Skin epidermis (tissue), 12 donors: ENCODE measurements at regions not wholly inside any gene's neighbourhood (a gene's known extent, or its start where the extent isn't known, plus 50 kb on each side); places are given as distances from the start of the nearest gene placed in this dataset.

Experiments used
- H3K27ac ChIP-seq, 21 experiments: fragments of 200-600 bp; sonication (generic) in 11 of 21; one replicate each; pipeline ENCODE4 v1.5.0; 2020; ENCODE audit warnings: mild to moderate bottlenecking in 3 of 21, inconsistent platforms in 2 of 21, moderate library complexity in 2 of 21
- H3K4me3 ChIP-seq, 7 experiments: fragments of 200-600 bp; sonication (generic) in 2 of 7; one replicate each; pipeline ENCODE4 v1.5.0; 2020; ENCODE audit warnings: inconsistent platforms in 2 of 7, mild to moderate bottlenecking in 2 of 7, moderate library complexity in 1 of 7

- no peak overlapping the region for H3K27ac ChIP-seq
- H3K4me3 ChIP-seq: no peak overlapping the region
Observed at GRCh38 chr5:106376522-106376921, 1294.2 kb downstream of the EFNA5 start.

- Histone ChIP-seq H3K27ac (no peak overlapping the region), H3K4me3 (no peak overlapping the region)
Observed at GRCh38 chr5:106374956-106375355, 1295.8 kb downstream of the EFNA5 start.

- no peak overlapping the region for H3K4me3 ChIP-seq
Observed at GRCh38 chr5:106368021-106368420, 1302.7 kb downstream of the EFNA5 start.

GRCh38 chr5:106367281-106367680 is 1303.5 kb downstream of the EFNA5 start:
- no peak overlapping the region for H3K4me3 ChIP-seq
- H3K27ac ChIP-seq: no peak overlapping the region

More at GRCh38 chr5:106368021-106368420, 1302.7 kb downstream of the EFNA5 start:
- no peak overlapping the region for H3K27ac ChIP-seq

- H3K27ac ChIP-seq: no peak overlapping the region
- H3K4me3 ChIP-seq: no peak overlapping the region
Observed at GRCh38 chr5:106363578-106363977, 1307.2 kb downstream of the EFNA5 start.

GRCh38 chr5:106361905-106362304 is 1308.8 kb downstream of the EFNA5 start:
- Histone ChIP-seq H3K4me3 (no peak overlapping the region), H3K27ac (no peak overlapping the region)

- H3K27ac ChIP-seq: no peak overlapping the region
- no peak overlapping the region for H3K4me3 ChIP-seq
Observed at GRCh38 chr5:106331415-106331814, 1339.3 kb downstream of the EFNA5 start.

GRCh38 chr5:106324356-106324755 is 1346.4 kb downstream of the EFNA5 start:
- Histone ChIP-seq H3K4me3 (no peak overlapping the region), H3K27ac (no peak overlapping the region)

GRCh38 chr5:106321242-106321641 is 1349.5 kb downstream of the EFNA5 start:
- no peak overlapping the region for H3K4me3 ChIP-seq
- no peak overlapping the region for H3K27ac ChIP-seq

- no peak overlapping the region for H3K4me3 ChIP-seq
- no peak overlapping the region for H3K27ac ChIP-seq
Observed at GRCh38 chr5:106314221-106314824, 1356.4 kb downstream of the EFNA5 start.

GRCh38 chr5:106312360-106312759 is 1358.4 kb downstream of the EFNA5 start:
- Histone ChIP-seq H3K4me3 (no peak overlapping the region), H3K27ac (no peak overlapping the region)

GRCh38 chr5:106311230-106311915 is 1359.4 kb downstream of the EFNA5 start:
- H3K27ac ChIP-seq: no peak overlapping the region

GRCh38 chr5:106307265-106307664 is 1363.5 kb downstream of the EFNA5 start:
- Histone ChIP-seq H3K4me3 (no peak overlapping the region), H3K27ac (no peak overlapping the region)

More at GRCh38 chr5:106311230-106311915, 1359.4 kb downstream of the EFNA5 start:
- no peak overlapping the region for H3K4me3 ChIP-seq

GRCh38 chr5:106306313-106307028 is 1364.3 kb downstream of the EFNA5 start:
- no peak overlapping the region for H3K27ac ChIP-seq
- H3K4me3 ChIP-seq: no peak overlapping the region

- Histone ChIP-seq H3K27ac (no peak overlapping the region), H3K4me3 (no peak overlapping the region)
Observed at GRCh38 chr5:106303911-106304310, 1366.8 kb downstream of the EFNA5 start.

- no peak overlapping the region for H3K27ac ChIP-seq
- H3K4me3 ChIP-seq: no peak overlapping the region
Observed at GRCh38 chr5:106292654-106293053, 1378.1 kb downstream of the EFNA5 start.

- Histone ChIP-seq H3K27ac (no peak overlapping the region), H3K4me3 (no peak overlapping the region)
Observed at GRCh38 chr5:106290841-106291240, 1379.9 kb downstream of the EFNA5 start.

GRCh38 chr5:106288979-106289378 is 1381.8 kb downstream of the EFNA5 start:
- H3K27ac ChIP-seq: no peak overlapping the region
- H3K4me3 ChIP-seq: no peak overlapping the region

GRCh38 chr5:106277540-106278096 is 1393.1 kb downstream of the EFNA5 start:
- no peak overlapping the region for H3K4me3 ChIP-seq
- H3K27ac ChIP-seq: no peak overlapping the region

- no peak overlapping the region for H3K4me3 ChIP-seq
- no peak overlapping the region for H3K27ac ChIP-seq
Observed at GRCh38 chr5:106269252-106269843, 1401.4 kb downstream of the EFNA5 start.
